Activated naive CD4-positive, alpha-beta T cell treated with anti-CD3 and anti-CD28 coated beads, Interleukin-2, amount 50 U/mL, for 24 hours (primary cell): ENCODE measurements at regions not wholly inside any gene's neighbourhood (a gene's known extent, or its start where the extent isn't known, plus 50 kb on each side); places are given as distances from the start of the nearest gene placed in this dataset.
A peak's percentile ranks its signal among the peaks of the same experiment; 100 is the strongest.

Experiments used
- H3K27ac Mint-ChIP-seq: one replicate; pipeline ENCODE4 v1.8.0; 2021; ENCODE audit warnings: mild to moderate bottlenecking, mixed read lengths
- H3K27me3 Mint-ChIP-seq: one replicate; pipeline ENCODE4 v1.8.0; 2021; ENCODE audit warnings: mixed read lengths
- H3K36me3 Mint-ChIP-seq: one replicate; pipeline ENCODE4 v1.8.0; 2021; ENCODE audit warnings: mixed read lengths
- H3K4me1 Mint-ChIP-seq: one replicate; pipeline ENCODE4 v1.8.0; 2021; ENCODE audit warnings: mixed read lengths
- H3K4me3 Mint-ChIP-seq: one replicate; pipeline ENCODE4 v1.8.0; 2021; ENCODE audit warnings: mild to moderate bottlenecking, mixed read lengths
- H3K9me3 Mint-ChIP-seq: one replicate; pipeline ENCODE4 v1.8.0; 2021; ENCODE audit warnings: mixed read lengths

- H3K27me3 Mint-ChIP-seq: no peaks in the 10 kb centered on the region
- no peak overlapping the region for H3K4me3 Mint-ChIP-seq
- H3K9me3 Mint-ChIP-seq: no peaks in the 10 kb centered on the region
- H3K36me3 Mint-ChIP-seq: no peaks in the 10 kb centered on the region
- H3K4me1 Mint-ChIP-seq: no peaks in the 10 kb centered on the region
- no peak overlapping the region for H3K27ac Mint-ChIP-seq
Observed at GRCh38 chr6:150651808-150652470, 52.3 kb downstream of the PLEKHG1 start.

GRCh38 chr6:150652848-150653613 is 53.3 kb downstream of the PLEKHG1 start:
- no peak overlapping the region for H3K27ac Mint-ChIP-seq
- H3K27me3 Mint-ChIP-seq: no peaks in the 10 kb centered on the region
- H3K36me3 Mint-ChIP-seq: no peaks in the 10 kb centered on the region
- H3K4me1 Mint-ChIP-seq: no peaks in the 10 kb centered on the region
- no peak overlapping the region for H3K4me3 Mint-ChIP-seq
- no peaks in the 10 kb centered on the region for H3K9me3 Mint-ChIP-seq

- no peaks in the 10 kb centered on the region for H3K4me1 Mint-ChIP-seq
- no peak overlapping the region for H3K27ac Mint-ChIP-seq
- H3K27me3 Mint-ChIP-seq: no peaks in the 10 kb centered on the region
- H3K36me3 Mint-ChIP-seq: no peaks in the 10 kb centered on the region
- no peaks in the 10 kb centered on the region for H3K9me3 Mint-ChIP-seq
- no peak overlapping the region for H3K4me3 Mint-ChIP-seq
Observed at GRCh38 chr6:150654608-150655007, 54.9 kb downstream of the PLEKHG1 start.

GRCh38 chr6:150656156-150656555 is 56.5 kb downstream of the PLEKHG1 start:
- no peaks in the 10 kb centered on the region for H3K36me3 Mint-ChIP-seq
- H3K4me1 Mint-ChIP-seq: no peaks in the 10 kb centered on the region
- H3K27me3 Mint-ChIP-seq: peaks cover 2% of the 10 kb centered on the region
- H3K9me3 Mint-ChIP-seq: no peaks in the 10 kb centered on the region
- H3K4me3 Mint-ChIP-seq: no peak overlapping the region
- no peak overlapping the region for H3K27ac Mint-ChIP-seq

- Mint-ChIP-seq H3K4me1 (no peaks in the 10 kb centered on the region), H3K27ac (no peak overlapping the region), H3K27me3 (peaks cover 7% of the 10 kb centered on the region), H3K4me3 (no peak overlapping the region), H3K36me3 (no peaks in the 10 kb centered on the region), H3K9me3 (no peaks in the 10 kb centered on the region)
Observed at GRCh38 chr6:150658421-150658820, 58.7 kb downstream of the PLEKHG1 start.

GRCh38 chr6:150659046-150659763 is 59.5 kb downstream of the PLEKHG1 start:
- no peaks in the 10 kb centered on the region for H3K36me3 Mint-ChIP-seq
- peaks cover 10% of the 10 kb centered on the region for H3K27me3 Mint-ChIP-seq
- no peaks in the 10 kb centered on the region for H3K9me3 Mint-ChIP-seq

GRCh38 chr6:150661216-150662007 is 61.7 kb downstream of the PLEKHG1 start:
- no peak overlapping the region for H3K27ac Mint-ChIP-seq
- H3K27me3 Mint-ChIP-seq: peaks cover 10% of the 10 kb centered on the region
- no peaks in the 10 kb centered on the region for H3K9me3 Mint-ChIP-seq
- H3K36me3 Mint-ChIP-seq: no peaks in the 10 kb centered on the region
- H3K4me3 Mint-ChIP-seq: no peak overlapping the region
- H3K4me1 Mint-ChIP-seq: no peaks in the 10 kb centered on the region

More at GRCh38 chr6:150659046-150659763, 59.5 kb downstream of the PLEKHG1 start:
- Mint-ChIP-seq H3K4me1 (no peaks in the 10 kb centered on the region), H3K27ac (no peak overlapping the region), H3K4me3 (no peak overlapping the region)

- H3K36me3 Mint-ChIP-seq: no peaks in the 10 kb centered on the region
Observed at GRCh38 chr6:150662814-150663213, 63.1 kb downstream of the PLEKHG1 start.

GRCh38 chr6:150664091-150664490 is 64.4 kb downstream of the PLEKHG1 start:
- no peaks in the 10 kb centered on the region for H3K4me1 Mint-ChIP-seq
- H3K4me3 Mint-ChIP-seq: no peak overlapping the region
- no peaks in the 10 kb centered on the region for H3K9me3 Mint-ChIP-seq
- H3K27me3 Mint-ChIP-seq: peaks cover 10% of the 10 kb centered on the region
- no peaks in the 10 kb centered on the region for H3K36me3 Mint-ChIP-seq
- H3K27ac Mint-ChIP-seq: no peak overlapping the region

More at GRCh38 chr6:150662814-150663213, 63.1 kb downstream of the PLEKHG1 start:
- H3K9me3 Mint-ChIP-seq: no peaks in the 10 kb centered on the region
- no peak overlapping the region for H3K27ac Mint-ChIP-seq
- peaks cover 10% of the 10 kb centered on the region for H3K27me3 Mint-ChIP-seq
- H3K4me1 Mint-ChIP-seq: no peaks in the 10 kb centered on the region
- H3K4me3 Mint-ChIP-seq: no peak overlapping the region

- Mint-ChIP-seq H3K27me3 (peaks cover 8% of the 10 kb centered on the region), H3K27ac (no peak overlapping the region), H3K4me1 (no peaks in the 10 kb centered on the region), H3K36me3 (no peaks in the 10 kb centered on the region), H3K4me3 (no peak overlapping the region), H3K9me3 (no peaks in the 10 kb centered on the region)
Observed at GRCh38 chr6:150666071-150666470, 66.4 kb downstream of the PLEKHG1 start.

GRCh38 chr6:150667359-150667758 is 67.7 kb downstream of the PLEKHG1 start:
- peaks cover 7% of the 10 kb centered on the region for H3K27me3 Mint-ChIP-seq
- H3K4me3 Mint-ChIP-seq: no peak overlapping the region
- no peaks in the 10 kb centered on the region for H3K9me3 Mint-ChIP-seq
- no peaks in the 10 kb centered on the region for H3K36me3 Mint-ChIP-seq
- no peaks in the 10 kb centered on the region for H3K4me1 Mint-ChIP-seq
- H3K27ac Mint-ChIP-seq: no peak overlapping the region

GRCh38 chr6:150667977-150668716 is 68.5 kb downstream of the PLEKHG1 start:
- H3K4me1 Mint-ChIP-seq: no peaks in the 10 kb centered on the region
- peaks cover 6% of the 10 kb centered on the region for H3K27me3 Mint-ChIP-seq
- no peaks in the 10 kb centered on the region for H3K9me3 Mint-ChIP-seq
- H3K4me3 Mint-ChIP-seq: no peak overlapping the region
- peak overlapping the region; percentile 27 for H3K27ac Mint-ChIP-seq
- H3K36me3 Mint-ChIP-seq: no peaks in the 10 kb centered on the region

GRCh38 chr6:150668900-150669302 is 69.2 kb downstream of the PLEKHG1 start:
- Mint-ChIP-seq H3K9me3 (no peaks in the 10 kb centered on the region), H3K27me3 (peaks cover 7% of the 10 kb centered on the region), H3K4me1 (no peaks in the 10 kb centered on the region), H3K4me3 (no peak overlapping the region), H3K36me3 (no peaks in the 10 kb centered on the region), H3K27ac (no peak overlapping the region)

- Mint-ChIP-seq H3K27me3 (peaks cover 7% of the 10 kb centered on the region), H3K4me3 (no peak overlapping the region), H3K9me3 (no peaks in the 10 kb centered on the region), H3K4me1 (no peaks in the 10 kb centered on the region), H3K27ac (no peak overlapping the region), H3K36me3 (no peaks in the 10 kb centered on the region)
Observed at GRCh38 chr6:150670311-150670710, 70.6 kb downstream of the PLEKHG1 start.

GRCh38 chr6:150672800-150673199 is 73.1 kb downstream of the PLEKHG1 start:
- Mint-ChIP-seq H3K9me3 (no peaks in the 10 kb centered on the region), H3K36me3 (no peaks in the 10 kb centered on the region), H3K27me3 (peaks cover 7% of the 10 kb centered on the region), H3K27ac (no peak overlapping the region), H3K4me3 (no peak overlapping the region), H3K4me1 (no peaks in the 10 kb centered on the region)
